HCT116 (cell line): ENCODE measurements at regions not wholly inside any gene's neighbourhood (a gene's known extent, or its start where the extent isn't known, plus 50 kb on each side); places are given as distances from the start of the nearest gene placed in this dataset.

Source experiments
- ATAC-seq: fragments of 200-7000 bp; cut with Tn5 transposase; 2 replicates; pipeline ENCODE4 v1.9.1; 2020; ENCODE audit warnings: mild to moderate bottlenecking, moderate library complexity
- BruUV-seq: library from RNA; stranded (reverse); fragments of 400-500 nt; replicated peaks from 2 replicates; lab custom pipeline; 2021; lab: Mats Ljungman, UMichigan
- CTCF ChIA-PET: fragments of 300-600 bp; sonication (Branson Sonifier 250); formaldehyde crosslinking; loops from one replicate; lab custom pipeline; 2021; ENCODE audit warnings: antibody characterized with exemption; lab: Charles Lee
- POLR2A ChIA-PET: fragments of 300-600, 350-600 bp; sonication (Branson Sonifier 250); formaldehyde crosslinking; loops from one replicate; lab custom pipeline; 2021; ENCODE audit warnings: antibody characterized with exemption; lab: Charles Lee
- RAD21 ChIA-PET, 2 experiments: fragments of 300-600 bp; sonication (Branson Sonifier 250); formaldehyde crosslinking; loops; one replicate each; lab custom pipeline; 2023; ENCODE audit warnings: low total read pairs in 2 of 2; ENCODE audit not compliant: uncharacterized antibody in 2 of 2, unreplicated experiment in 2 of 2, low non-redundant PET in 1 of 2; lab: Charles Lee
- DNase-seq: peaks from one replicate; pipeline ENCODE4 v3.0.0-alpha.2; 2010; ENCODE audit warnings: low read depth, low spot score
- H2AFZ ChIP-seq: fragments of 200-600 bp; shearing (Covaris generic), sonication (generic); 2 replicates; pipeline ENCODE4 v1.6.1; 2017; ENCODE audit warnings: low read depth, mixed run types, mixed read lengths, antibody characterized with exemption, low read length; ENCODE audit not compliant: poor library complexity, severe bottlenecking
- H3K27ac ChIP-seq: 2 replicates; pipeline ENCODE4 v1.5.1; 2012; ENCODE audit warnings: low read depth, low read length
- H3K27me3 ChIP-seq: fragments of 200-600 bp; sonication (generic); 2 replicates; pipeline ENCODE4 v1.6.1; 2016; ENCODE audit warnings: mixed run types, low read length, mixed read lengths; ENCODE audit not compliant: insufficient read depth
- H3K36me3 ChIP-seq, 2 experiments: fragments of 200-500 bp in 1 of 2; fragments of 200-600 bp in 1 of 2; sonication (Bioruptor generic) in 1 of 2; sonication (generic) in 1 of 2; 2 replicates each; pipeline versions ENCODE4 v1.5.1 to v1.6.1; 2014 to 2016; ENCODE audit warnings: low read length in 2 of 2, inconsistent platforms in 1 of 2, mixed read lengths in 1 of 2, mixed run types in 1 of 2; ENCODE audit not compliant: insufficient read depth in 2 of 2, control insufficient read depth in 1 of 2
- H3K4me1 ChIP-seq, 2 experiments: fragments of 200-600 bp in 1 of 2; sonication (generic) in 1 of 2; 2 replicates each; pipeline versions ENCODE4 v1.5.1 to v1.6.1; 2012 to 2017; ENCODE audit warnings: low read length in 2 of 2, inconsistent platforms in 1 of 2, mild to moderate bottlenecking in 1 of 2, mixed read lengths in 1 of 2, mixed run types in 1 of 2, moderate library complexity in 1 of 2; ENCODE audit not compliant: insufficient read depth in 2 of 2, control insufficient read depth in 1 of 2
- H3K4me2 ChIP-seq: fragments of 200-600 bp; sonication (generic); 2 replicates; pipeline ENCODE4 v1.6.1; 2017; ENCODE audit warnings: mixed run types, low read length, mixed read lengths
- H3K4me3 ChIP-seq, 2 experiments: fragments of 200-600 bp in 1 of 2; sonication (generic) in 1 of 2; replicated peaks in 1 of 2; 2 replicates each; pipeline ENCODE4 v1.5.1; 2011 to 2016; ENCODE audit warnings: low read length in 2 of 2, control low read depth in 1 of 2, low read depth in 1 of 2, mild to moderate bottlenecking in 1 of 2, mixed read lengths in 1 of 2, mixed run types in 1 of 2
- H3K79me2 ChIP-seq: fragments of 200-600 bp; sonication (generic); 2 replicates; pipeline ENCODE4 v1.6.1; 2017; ENCODE audit warnings: mild to moderate bottlenecking, mixed run types, low read length, moderate library complexity, mixed read lengths; ENCODE audit not compliant: insufficient read depth
- H3K9ac ChIP-seq: fragments of 200-600 bp; sonication (generic); 2 replicates; pipeline ENCODE4 v1.6.1; 2016; ENCODE audit warnings: low read length, mixed read lengths
- H3K9me2 ChIP-seq: fragments of 200-600 bp; sonication (generic), shearing (Covaris generic); 2 replicates; pipeline ENCODE4 v1.6.1; 2017; ENCODE audit warnings: mixed run types, mild to moderate bottlenecking, moderate library complexity; ENCODE audit not compliant: insufficient read depth
- H3K9me3 ChIP-seq, 2 experiments: fragments of 200-500 bp in 1 of 2; fragments of 200-600 bp in 1 of 2; sonication (Bioruptor generic) in 1 of 2; sonication (generic) in 1 of 2; 2 replicates each; pipeline ENCODE4 v1.6.1; 2014 to 2017; ENCODE audit warnings: low read length in 2 of 2, mixed read lengths in 2 of 2, inconsistent platforms in 1 of 2, low read depth in 1 of 2, mild to moderate bottlenecking in 1 of 2, mixed run types in 1 of 2, moderate library complexity in 1 of 2; ENCODE audit not compliant: control insufficient read depth in 1 of 2, insufficient read depth in 1 of 2
- H4K20me1 ChIP-seq: fragments of 200-600 bp; sonication (generic), shearing (Covaris generic); 2 replicates; pipeline ENCODE4 v1.6.1; 2017; ENCODE audit warnings: mixed run types, mild to moderate bottlenecking, moderate library complexity; ENCODE audit not compliant: insufficient read depth
- ATF3 ChIP-seq: IDR thresholded peaks from 2 replicates; pipeline ENCODE4 v1.6.1; 2012
- CBX3 ChIP-seq: IDR thresholded peaks from 2 replicates; pipeline ENCODE4 v1.6.1; 2012; ENCODE audit warnings: low read depth
- CEBPB ChIP-seq: IDR thresholded peaks from 2 replicates; pipeline ENCODE4 v1.6.1; 2012; ENCODE audit warnings: low read depth
- EGR1 ChIP-seq: IDR thresholded peaks from 2 replicates; pipeline ENCODE4 v1.6.1; 2012; ENCODE audit warnings: low read depth
- ELF1 ChIP-seq: IDR thresholded peaks from 2 replicates; pipeline ENCODE4 v1.6.1; 2012; ENCODE audit warnings: low read depth, borderline replicate concordance
- EZH2 ChIP-seq: fragments of 200-600 bp; sonication (generic); IDR thresholded peaks from 2 replicates; pipeline ENCODE4 v1.6.1; 2017; ENCODE audit warnings: antibody characterized with exemption, mixed run types
- EZH2phosphoT487 ChIP-seq: fragments of 200-600 bp; IDR thresholded peaks from 2 replicates; pipeline ENCODE4 v1.6.1; 2018; ENCODE audit warnings: antibody characterized with exemption, borderline replicate concordance
- FOSL1 ChIP-seq: IDR thresholded peaks from 2 replicates; pipeline ENCODE4 v1.6.1; 2012; ENCODE audit warnings: low read depth
- JUND ChIP-seq: IDR thresholded peaks from 2 replicates; pipeline ENCODE4 v1.6.1; 2012
- MAX ChIP-seq: IDR thresholded peaks from 2 replicates; pipeline ENCODE4 v1.6.1; 2012
- RAD21 ChIP-seq: IDR thresholded peaks from 2 replicates; pipeline ENCODE4 v1.6.1; 2012; ENCODE audit warnings: low read depth, mild to moderate bottlenecking
- SIN3A ChIP-seq: IDR thresholded peaks from 2 replicates; pipeline ENCODE4 v1.6.1; 2012; ENCODE audit warnings: low read depth
- SP1 ChIP-seq: IDR thresholded peaks from 2 replicates; pipeline ENCODE4 v1.6.1; 2012; ENCODE audit warnings: low read depth
- SRF ChIP-seq: IDR thresholded peaks from 2 replicates; pipeline ENCODE4 v1.6.1; 2012; ENCODE audit warnings: low read depth
- TCF7L2 ChIP-seq: IDR thresholded peaks from 2 replicates; pipeline ENCODE4 v1.7.0; 2011; ENCODE audit warnings: borderline replicate concordance, inconsistent platforms; ENCODE audit not compliant: insufficient read depth, insufficient read length; ENCODE audit errors: extremely low read depth
- YY1 ChIP-seq: IDR thresholded peaks from 2 replicates; pipeline ENCODE4 v1.6.1; 2011; ENCODE audit warnings: low read length, low read depth, moderate library complexity, mild to moderate bottlenecking; ENCODE audit not compliant: insufficient replicate concordance; ENCODE audit errors: extremely low read depth
- ZFX ChIP-seq: fragments of 450-650 bp; IDR thresholded peaks from 2 replicates; pipeline ENCODE4 v1.6.1; 2017
- ZNF274 ChIP-seq: fragments of 200-500 bp; sonication (Bioruptor generic); IDR thresholded peaks from 2 replicates; pipeline ENCODE4 v1.6.1; 2014; ENCODE audit warnings: mild to moderate bottlenecking, low read depth, low read length, inconsistent platforms
- intact Hi-C: fragments of 100-400 bp; cut with micrococcal nuclease; formaldehyde crosslinking; loops from 2 replicates; pipeline ENCODE4 v1.10.0; 2022

GRCh38 chr16:80203821-80204220 is 337.0 kb upstream of the DYNLRB2 start:
- Histone ChIP-seq H3K4me1 (no peaks in the 10 kb centered on the region; a peak in 1 of 4 replicates), H3K9ac (no peak overlapping the region), H3K9me2 (no peaks in the 10 kb centered on the region), H3K4me3 (no peak overlapping the region), H3K79me2 (no peaks in the 10 kb centered on the region), H3K36me3 (no peaks in the 10 kb centered on the region), H4K20me1 (no peaks in the 10 kb centered on the region), H3K27ac (no peak overlapping the region), H3K27me3 (no peaks in the 10 kb centered on the region), H3K4me2 (no peak overlapping the region), H3K9me3 (peaks cover 44 to 61% of the 10 kb centered on the region in 2 experiments; a peak in 2 of 4 replicates), H2AFZ (no peak overlapping the region)
- ChIA-PET RAD21 (no interaction called here), CTCF (no interaction called here), POLR2A (no interaction called here)
- BruUV-seq: no TSS peak
- DNase-seq (no peak), ATAC-seq (no peak)
- no peak for TF ChIP-seq EZH2
- intact Hi-C loops: no loop called here

GRCh38 chr16:80202831-80203413 is 337.9 kb upstream of the DYNLRB2 start:
- intact Hi-C loops: no loop called here
- Histone ChIP-seq H3K9ac (no peak overlapping the region), H3K27ac (no peak overlapping the region), H3K79me2 (no peaks in the 10 kb centered on the region), H3K9me2 (no peaks in the 10 kb centered on the region), H2AFZ (no peak overlapping the region), H3K36me3 (no peaks in the 10 kb centered on the region), H3K4me1 (no peaks in the 10 kb centered on the region; a peak in 1 of 4 replicates), H4K20me1 (no peaks in the 10 kb centered on the region), H3K9me3 (peaks cover 48 to 55% of the 10 kb centered on the region in 2 experiments; a peak in 2 of 4 replicates), H3K4me3 (no peak overlapping the region), H3K27me3 (no peaks in the 10 kb centered on the region), H3K4me2 (no peak overlapping the region)
- RAD21 ChIA-PET: no interaction called here
- POLR2A ChIA-PET: no interaction called here
- DNase-seq (no peak), ATAC-seq (no peak)
- CTCF ChIA-PET: no interaction called here
- TF ChIP-seq RAD21 (no peak), CBX3 (no peak), EZH2 (no peak), SIN3A (no peak), CEBPB (no peak), SRF (no peak), ATF3 (no peak), ELF1 (no peak), EGR1 (no peak), ZNF274 (no peak), FOSL1 (no peak), EZH2phosphoT487 (no peak), ZFX (no peak), JUND (no peak), SP1 (no peak), YY1 (no peak), MAX (no peak), TCF7L2 (no peak)
- no TSS peak for BruUV-seq
